Tibial artery (tissue), 4 donors: ENCODE measurements at regions not wholly inside any gene's neighbourhood (a gene's known extent, or its start where the extent isn't known, plus 50 kb on each side); places are given as distances from the start of the nearest gene placed in this dataset.

Experiments
- DNase-seq, 2 donors: peaks; one replicate each; pipeline ENCODE4 v3.0.0-alpha.2; 2019
- H3K27ac ChIP-seq, 2 donors: fragments of 200-600 bp; sonication (generic) in 1 of 2; 1 replicate in 1 of 2; 2 replicates in 1 of 2; pipeline ENCODE4 v1.5.1; 2018 to 2019; ENCODE audit warnings: mild to moderate bottlenecking in 1 of 2
- H3K27me3 ChIP-seq, 2 donors: fragments of 200-600 bp; sonication (generic) in 1 of 2; one replicate each; pipeline versions ENCODE4 v1.5.1 to v1.6.0; 2016 to 2019
- H3K36me3 ChIP-seq, 3 donors: fragments of 200-600 bp; sonication (generic) in 2 of 3; one replicate each; pipeline ENCODE4 v1.5.1; 2016 to 2019; ENCODE audit warnings: mild to moderate bottlenecking in 2 of 3
- H3K4me1 ChIP-seq, 4 donors: fragments of 200-600 bp; sonication (generic) in 2 of 4; 1 replicate in 3 of 4; 2 replicates in 1 of 4; pipeline ENCODE4 v1.5.1; 2016 to 2019
- H3K4me3 ChIP-seq, 2 donors: fragments of 200-600 bp; sonication (generic) in 1 of 2; 1 replicate in 1 of 2; 2 replicates in 1 of 2; pipeline ENCODE4 v1.5.1; 2018 to 2019; ENCODE audit warnings: mild to moderate bottlenecking in 2 of 2
- H3K9me3 ChIP-seq, 3 donors: fragments of 200-600 bp; sonication (generic) in 1 of 3; one replicate each; pipeline ENCODE4 v1.5.1; 2016 to 2019
- intact Hi-C: fragments of 100-400 bp; cut with DNase I; formaldehyde crosslinking; loops from one replicate; pipeline ENCODE4 v1.15.0; 2023; ENCODE audit warnings: low total_unique reads
- TF ChIP-seq, protein P1 (sequence below), 2 experiments: fragments of 200-600 bp in 1 of 2; fragments of 450-650 bp in 1 of 2; IDR thresholded peaks; one replicate each; pipeline ENCODE4 v1.5.1; 2017 to 2019; ENCODE audit warnings: antibody characterized with exemption in 2 of 2, mild to moderate bottlenecking in 1 of 2, moderate library complexity in 1 of 2

- Histone ChIP-seq H3K36me3 (no peaks in the 10 kb centered on the region), H3K27ac (no peak overlapping the region), H3K27me3 (no peaks in the 10 kb centered on the region), H3K4me1 (no peaks in the 10 kb centered on the region), H3K9me3 (no peaks in the 10 kb centered on the region), H3K4me3 (no peak overlapping the region)
- intact Hi-C loops, result no loop called here
- TF ChIP-seq, protein P1, sequence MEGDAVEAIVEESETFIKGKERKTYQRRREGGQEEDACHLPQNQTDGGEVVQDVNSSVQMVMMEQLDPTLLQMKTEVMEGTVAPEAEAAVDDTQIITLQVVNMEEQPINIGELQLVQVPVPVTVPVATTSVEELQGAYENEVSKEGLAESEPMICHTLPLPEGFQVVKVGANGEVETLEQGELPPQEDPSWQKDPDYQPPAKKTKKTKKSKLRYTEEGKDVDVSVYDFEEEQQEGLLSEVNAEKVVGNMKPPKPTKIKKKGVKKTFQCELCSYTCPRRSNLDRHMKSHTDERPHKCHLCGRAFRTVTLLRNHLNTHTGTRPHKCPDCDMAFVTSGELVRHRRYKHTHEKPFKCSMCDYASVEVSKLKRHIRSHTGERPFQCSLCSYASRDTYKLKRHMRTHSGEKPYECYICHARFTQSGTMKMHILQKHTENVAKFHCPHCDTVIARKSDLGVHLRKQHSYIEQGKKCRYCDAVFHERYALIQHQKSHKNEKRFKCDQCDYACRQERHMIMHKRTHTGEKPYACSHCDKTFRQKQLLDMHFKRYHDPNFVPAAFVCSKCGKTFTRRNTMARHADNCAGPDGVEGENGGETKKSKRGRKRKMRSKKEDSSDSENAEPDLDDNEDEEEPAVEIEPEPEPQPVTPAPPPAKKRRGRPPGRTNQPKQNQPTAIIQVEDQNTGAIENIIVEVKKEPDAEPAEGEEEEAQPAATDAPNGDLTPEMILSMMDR (IDR thresholded peaks at IDR 0.05), result no peak
- no peak for DNase-seq
Measured at GRCh38 chr12:105547786-105548185, 217.3 kb downstream of the C12orf75 start.

DNA sequence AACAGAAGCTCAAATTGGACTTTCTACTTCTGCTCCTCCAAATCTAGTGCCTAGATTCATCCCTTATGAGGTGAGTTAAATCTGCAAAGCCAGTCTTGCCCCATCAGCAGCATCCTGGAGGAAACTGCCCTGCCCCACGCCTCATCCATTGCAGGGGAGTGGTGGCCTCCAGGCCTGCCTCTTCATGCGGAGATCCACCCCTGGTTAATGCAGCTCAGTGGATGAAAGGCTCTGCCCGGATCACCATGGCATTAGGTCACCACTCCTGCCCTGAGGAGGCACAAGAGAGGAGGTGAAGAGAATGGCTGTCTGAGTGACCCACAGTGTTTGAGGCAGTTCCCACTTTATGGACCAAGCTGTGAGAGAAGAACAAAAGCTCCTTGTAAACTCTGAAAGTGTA, 218.1 kb downstream of the C12orf75 start:
- no peak overlapping the region for H3K4me3 ChIP-seq
- intact Hi-C loops, result no loop called here
- TF ChIP-seq, protein P1 (IDR thresholded peaks at IDR 0.05), result no peak

DNA sequence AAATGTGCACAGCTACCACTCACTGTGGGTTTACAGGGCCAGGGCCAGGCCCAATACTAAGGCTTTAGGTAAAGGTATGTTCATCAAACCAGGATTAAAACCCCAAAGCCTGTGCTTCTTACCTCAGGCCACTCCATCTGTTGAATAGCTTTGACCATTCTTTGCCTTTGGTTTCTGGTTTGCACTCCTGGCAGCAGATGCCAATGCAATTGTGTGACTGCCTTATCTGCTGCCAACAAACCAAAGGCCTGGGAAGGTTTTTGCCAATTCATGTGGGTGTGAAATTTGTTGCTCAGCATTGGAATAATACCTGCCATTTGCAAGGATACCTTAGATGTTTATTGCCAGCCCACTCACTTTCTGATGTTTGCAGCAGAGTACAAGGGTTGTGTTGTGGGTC, 221.6 kb downstream of the C12orf75 start:
- H3K4me1 ChIP-seq, result no peaks in the 10 kb centered on the region
- H3K27me3 ChIP-seq, result no peaks in the 10 kb centered on the region
- no peak overlapping the region for H3K4me3 ChIP-seq
- H3K27ac ChIP-seq, result no peak overlapping the region
- DNase-seq, result no peak
- intact Hi-C loops, result no loop called here
- TF ChIP-seq, protein P1 (IDR thresholded peaks at IDR 0.05), result no peak
- no peaks in the 10 kb centered on the region for H3K9me3 ChIP-seq
- no peaks in the 10 kb centered on the region for H3K36me3 ChIP-seq

More for the DNA sequence above, 218.1 kb downstream of the C12orf75 start:
- no peak for DNase-seq
- no peak overlapping the region for H3K27ac ChIP-seq
- H3K27me3 ChIP-seq, result no peaks in the 10 kb centered on the region
- no peaks in the 10 kb centered on the region for H3K9me3 ChIP-seq
- no peaks in the 10 kb centered on the region for H3K4me1 ChIP-seq
- no peaks in the 10 kb centered on the region for H3K36me3 ChIP-seq

- H3K9me3 ChIP-seq, result no peaks in the 10 kb centered on the region
- TF ChIP-seq, protein P1 (IDR thresholded peaks at IDR 0.05), result no peak
- H3K4me1 ChIP-seq, result no peaks in the 10 kb centered on the region
- H3K27ac ChIP-seq, result no peak overlapping the region
- no peaks in the 10 kb centered on the region for H3K27me3 ChIP-seq
- intact Hi-C loops, result no loop called here
- DNase-seq, result no peak
- H3K36me3 ChIP-seq, result no peaks in the 10 kb centered on the region
- H3K4me3 ChIP-seq, result no peak overlapping the region
Measured at GRCh38 chr12:105554223-105554678, 223.8 kb downstream of the C12orf75 start.

GRCh38 chr12:105554856-105555255, 224.4 kb downstream of the C12orf75 start:
- intact Hi-C loops, result no loop called here
- TF ChIP-seq, protein P1 (IDR thresholded peaks at IDR 0.05), result no peak

More at GRCh38 chr12:105554856-105555255, 224.4 kb downstream of the C12orf75 start:
- DNase-seq, result no peak
- H3K9me3 ChIP-seq, result no peaks in the 10 kb centered on the region
- no peaks in the 10 kb centered on the region for H3K27me3 ChIP-seq
- H3K27ac ChIP-seq, result no peak overlapping the region
- no peaks in the 10 kb centered on the region for H3K36me3 ChIP-seq
- no peak overlapping the region for H3K4me3 ChIP-seq
- no peaks in the 10 kb centered on the region for H3K4me1 ChIP-seq
